ENCODE measurements at regions not wholly inside any gene's neighbourhood (a gene's known extent, or its start where the extent isn't known, plus 50 kb on each side); places are given as distances from the start of the nearest gene placed in this dataset.

- H3K36me3 ChIP-seq (ENCODE audit: insufficient read depth, low read length): no peaks in the 10 kb centered on the region
- no peak overlapping the region for H3K4me3 ChIP-seq (ENCODE audit: insufficient read depth, low read length)
- no peaks in the 10 kb centered on the region for H4K20me1 ChIP-seq (ENCODE audit: insufficient read depth, low read length)
- H3K79me2 ChIP-seq (ENCODE audit: insufficient read depth, low read length): no peaks in the 10 kb centered on the region
- H3K4me1 ChIP-seq (ENCODE audit: insufficient read depth, low read length): no peaks in the 10 kb centered on the region
- H2AFZ ChIP-seq (ENCODE audit: low read length): no peak overlapping the region
- H3K27me3 ChIP-seq (ENCODE audit: insufficient read depth, low read length): no peaks in the 10 kb centered on the region
- peak; percentile 49 for DNase-seq (ENCODE audit: insufficient read length, low spot score, missing footprints)
- no peak overlapping the region for H3K4me2 ChIP-seq (ENCODE audit: insufficient read depth, low read length)
- H3K9me3 ChIP-seq (ENCODE audit: low read depth, low read length): peaks cover 3% of the 10 kb centered on the region
- H3K27ac ChIP-seq (ENCODE audit: low read depth, low read length): no peak overlapping the region
- TF ChIP-seq CTCF (IDR thresholded peaks at IDR 0.05; ENCODE audit: extremely low read depth, low read depth, low read length): no peak
Measured at GRCh38 chr16:35140293-35140986, 1681.0 kb downstream of the TP53TG3F start.

- H3K36me3 ChIP-seq (ENCODE audit: insufficient read depth, low read length): no peaks in the 10 kb centered on the region
- H3K27ac ChIP-seq (ENCODE audit: low read depth, low read length): no peak overlapping the region
- H3K4me3 ChIP-seq (ENCODE audit: insufficient read depth, low read length): no peak overlapping the region
- H3K4me2 ChIP-seq (ENCODE audit: insufficient read depth, low read length): no peak overlapping the region
- no peak overlapping the region for H2AFZ ChIP-seq (ENCODE audit: low read length)
- no peaks in the 10 kb centered on the region for H3K27me3 ChIP-seq (ENCODE audit: insufficient read depth, low read length)
- H3K4me1 ChIP-seq (ENCODE audit: insufficient read depth, low read length): no peaks in the 10 kb centered on the region
- no peak for DNase-seq (ENCODE audit: insufficient read length, low spot score, missing footprints)
- no peaks in the 10 kb centered on the region for H3K79me2 ChIP-seq (ENCODE audit: insufficient read depth, low read length)
- no peaks in the 10 kb centered on the region for H4K20me1 ChIP-seq (ENCODE audit: insufficient read depth, low read length)
- H3K9me3 ChIP-seq (ENCODE audit: low read depth, low read length): peaks cover 3% of the 10 kb centered on the region
- TF ChIP-seq CTCF (IDR thresholded peaks at IDR 0.05; ENCODE audit: extremely low read depth, low read depth, low read length): no peak
Measured at GRCh38 chr16:35141303-35141702, 1681.9 kb downstream of the TP53TG3F start.

GRCh38 chr16:35142147-35142808, 1682.9 kb downstream of the TP53TG3F start:
- Histone ChIP-seq H2AFZ (ENCODE audit: low read length) (no peak overlapping the region), H3K9me3 (ENCODE audit: low read depth, low read length) (peaks cover 3% of the 10 kb centered on the region), H3K4me1 (ENCODE audit: insufficient read depth, low read length) (no peaks in the 10 kb centered on the region), H3K36me3 (ENCODE audit: insufficient read depth, low read length) (no peaks in the 10 kb centered on the region), H3K27me3 (ENCODE audit: insufficient read depth, low read length) (no peaks in the 10 kb centered on the region), H3K4me2 (ENCODE audit: insufficient read depth, low read length) (no peak overlapping the region), H3K27ac (ENCODE audit: low read depth, low read length) (no peak overlapping the region), H4K20me1 (ENCODE audit: insufficient read depth, low read length) (no peaks in the 10 kb centered on the region), H3K79me2 (ENCODE audit: insufficient read depth, low read length) (no peaks in the 10 kb centered on the region), H3K4me3 (ENCODE audit: insufficient read depth, low read length) (no peak overlapping the region)
- peak; percentile 69 for DNase-seq (ENCODE audit: insufficient read length, low spot score, missing footprints)
- no peak for TF ChIP-seq CTCF (IDR thresholded peaks at IDR 0.05; ENCODE audit: extremely low read depth, low read depth, low read length)

- no peaks in the 10 kb centered on the region for H3K79me2 ChIP-seq (ENCODE audit: insufficient read depth, low read length)
- no peaks in the 10 kb centered on the region for H3K27me3 ChIP-seq (ENCODE audit: insufficient read depth, low read length)
- no peaks in the 10 kb centered on the region for H3K36me3 ChIP-seq (ENCODE audit: insufficient read depth, low read length)
- H3K4me2 ChIP-seq (ENCODE audit: insufficient read depth, low read length): no peak overlapping the region
- H3K4me1 ChIP-seq (ENCODE audit: insufficient read depth, low read length): no peaks in the 10 kb centered on the region
- H3K27ac ChIP-seq (ENCODE audit: low read depth, low read length): no peak overlapping the region
- H3K4me3 ChIP-seq (ENCODE audit: insufficient read depth, low read length): no peak overlapping the region
- no peaks in the 10 kb centered on the region for H3K9me3 ChIP-seq (ENCODE audit: low read depth, low read length)
- no peaks in the 10 kb centered on the region for H4K20me1 ChIP-seq (ENCODE audit: insufficient read depth, low read length)
- no peak overlapping the region for H2AFZ ChIP-seq (ENCODE audit: low read length)
- no peak for TF ChIP-seq CTCF (IDR thresholded peaks at IDR 0.05; ENCODE audit: extremely low read depth, low read depth, low read length)
- no peak for DNase-seq (ENCODE audit: insufficient read length, low spot score, missing footprints)
Measured at GRCh38 chr16:35142809-35143192, 1683.4 kb downstream of the TP53TG3F start.

Data from osteoblast (primary cell).